ENCODE measurements at regions not wholly inside any gene's neighbourhood (a gene's known extent, or its start where the extent isn't known, plus 50 kb on each side); places are given as distances from the start of the nearest gene placed in this dataset.

DNA sequence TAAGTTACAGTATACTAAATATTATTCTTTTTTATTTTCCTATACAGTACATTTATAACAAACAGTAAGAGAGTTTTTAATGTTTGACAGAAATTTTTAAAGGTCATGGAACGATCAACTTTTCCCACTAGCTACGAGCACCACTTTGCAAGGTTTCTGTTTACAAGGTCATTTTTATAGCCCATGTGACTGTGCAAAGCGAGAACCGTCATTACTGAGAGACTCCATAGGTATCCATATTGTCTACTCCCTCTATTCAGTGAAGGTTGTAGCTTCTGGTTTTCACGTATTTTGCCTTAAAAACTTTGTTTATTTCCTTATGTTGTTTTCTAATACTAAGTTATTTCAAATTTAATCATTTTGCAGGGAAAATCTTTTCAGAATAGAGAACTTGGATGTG, 186.3 kb upstream of the RGMB start:
- TF ChIP-seq, protein P1, sequence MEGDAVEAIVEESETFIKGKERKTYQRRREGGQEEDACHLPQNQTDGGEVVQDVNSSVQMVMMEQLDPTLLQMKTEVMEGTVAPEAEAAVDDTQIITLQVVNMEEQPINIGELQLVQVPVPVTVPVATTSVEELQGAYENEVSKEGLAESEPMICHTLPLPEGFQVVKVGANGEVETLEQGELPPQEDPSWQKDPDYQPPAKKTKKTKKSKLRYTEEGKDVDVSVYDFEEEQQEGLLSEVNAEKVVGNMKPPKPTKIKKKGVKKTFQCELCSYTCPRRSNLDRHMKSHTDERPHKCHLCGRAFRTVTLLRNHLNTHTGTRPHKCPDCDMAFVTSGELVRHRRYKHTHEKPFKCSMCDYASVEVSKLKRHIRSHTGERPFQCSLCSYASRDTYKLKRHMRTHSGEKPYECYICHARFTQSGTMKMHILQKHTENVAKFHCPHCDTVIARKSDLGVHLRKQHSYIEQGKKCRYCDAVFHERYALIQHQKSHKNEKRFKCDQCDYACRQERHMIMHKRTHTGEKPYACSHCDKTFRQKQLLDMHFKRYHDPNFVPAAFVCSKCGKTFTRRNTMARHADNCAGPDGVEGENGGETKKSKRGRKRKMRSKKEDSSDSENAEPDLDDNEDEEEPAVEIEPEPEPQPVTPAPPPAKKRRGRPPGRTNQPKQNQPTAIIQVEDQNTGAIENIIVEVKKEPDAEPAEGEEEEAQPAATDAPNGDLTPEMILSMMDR (IDR thresholded peaks at IDR 0.05; ENCODE audit: low read length, missing control alignments): no peak
- no peak for DNase-seq (ENCODE audit: low read depth)
- H3K4me3 ChIP-seq (replicated peaks; ENCODE audit: low read depth, low read length): no peak overlapping the region

DNA sequence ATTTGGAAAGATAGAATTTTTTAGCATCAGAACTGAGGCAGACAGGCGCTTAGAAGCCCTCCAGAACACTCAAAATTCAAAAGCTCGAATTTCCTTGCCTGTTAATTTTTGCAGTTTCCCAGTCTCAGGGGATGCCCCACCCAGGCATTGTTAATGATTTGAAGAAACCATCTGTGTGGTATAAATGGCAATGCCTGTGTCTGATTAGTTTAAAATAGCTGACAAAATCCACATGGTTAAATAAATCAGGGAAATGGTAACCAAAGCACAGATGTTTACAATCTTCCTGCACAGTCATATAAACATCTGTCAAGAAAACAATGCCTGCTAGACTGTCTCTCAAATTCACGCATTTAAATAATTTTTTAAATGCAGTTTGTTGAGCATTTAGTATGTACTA, 185.2 kb upstream of the RGMB start:
- TF ChIP-seq, protein P1 (IDR thresholded peaks at IDR 0.05; ENCODE audit: low read length, missing control alignments): no peak
- no peak for DNase-seq (ENCODE audit: low read depth)
- no peak overlapping the region for H3K4me3 ChIP-seq (replicated peaks; ENCODE audit: low read depth, low read length)

DNA sequence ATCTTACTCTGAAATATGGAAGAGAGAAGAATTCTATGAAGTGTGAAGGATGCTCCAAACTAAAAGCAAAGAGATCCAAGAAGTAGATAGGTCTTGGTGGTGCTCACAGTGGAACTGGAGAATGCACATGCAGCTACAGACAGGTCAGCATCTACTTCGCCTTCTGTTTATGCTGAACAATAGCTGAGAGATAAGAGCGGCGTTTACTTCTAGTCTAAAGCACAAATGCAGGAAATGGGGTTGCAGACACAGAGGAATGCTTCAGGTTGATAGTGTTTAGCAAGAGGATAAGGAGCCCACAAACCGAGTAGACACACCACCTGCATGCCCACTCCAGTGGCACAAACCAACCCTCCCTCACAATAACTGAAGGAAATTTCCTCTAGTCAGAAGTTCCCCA, 180.0 kb upstream of the RGMB start:
- DNase-seq (ENCODE audit: low read depth): peak; percentile 41

DNA sequence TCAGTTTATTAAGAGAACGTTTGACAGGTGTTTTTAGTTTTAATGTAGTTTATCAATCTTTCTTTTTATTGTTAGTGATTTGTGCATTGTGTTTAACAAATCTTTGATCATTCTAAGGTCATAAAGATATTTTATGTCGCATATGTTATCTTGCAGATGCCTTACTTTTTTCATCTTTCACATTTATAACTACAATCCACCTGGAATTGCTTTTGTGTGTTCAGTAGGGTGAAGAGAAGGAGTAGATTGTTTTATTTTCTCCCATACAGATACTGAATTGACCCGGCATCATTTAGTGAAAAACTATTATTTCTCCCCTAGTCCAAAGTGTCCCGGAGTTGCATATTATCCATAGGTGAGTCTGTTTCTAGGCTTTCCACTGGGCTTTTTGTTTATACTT, 179.4 kb upstream of the RGMB start:
- no peak overlapping the region for H3K4me3 ChIP-seq (replicated peaks; ENCODE audit: low read depth, low read length)
- DNase-seq (ENCODE audit: low read depth): no peak
- TF ChIP-seq, protein P1 (IDR thresholded peaks at IDR 0.05; ENCODE audit: low read length, missing control alignments): no peak

More for the DNA sequence above, 180.0 kb upstream of the RGMB start:
- no peak overlapping the region for H3K4me3 ChIP-seq (replicated peaks; ENCODE audit: low read depth, low read length)
- TF ChIP-seq, protein P1 (IDR thresholded peaks at IDR 0.05; ENCODE audit: low read length, missing control alignments): no peak

DNA sequence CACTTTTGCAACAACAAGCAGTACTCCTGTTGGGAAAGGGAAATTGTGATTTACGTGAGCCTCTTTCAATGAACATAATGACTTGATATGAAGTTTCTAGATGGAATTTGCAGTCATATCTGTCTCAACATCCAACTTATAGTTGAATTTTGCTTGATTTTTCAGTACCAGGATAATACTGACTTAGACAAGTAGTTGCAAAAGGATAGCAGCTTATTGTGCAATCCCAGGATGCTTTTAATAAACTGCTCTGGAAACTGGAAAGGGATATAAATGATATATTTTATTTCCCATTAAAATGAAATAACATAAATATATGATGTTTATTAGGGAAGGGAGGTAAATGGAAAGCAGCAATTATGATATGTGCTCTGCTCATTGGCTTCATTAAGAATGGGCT, 174.4 kb upstream of the RGMB start:
- no peak overlapping the region for H3K4me3 ChIP-seq (replicated peaks; ENCODE audit: low read depth, low read length)
- TF ChIP-seq, protein P1 (IDR thresholded peaks at IDR 0.05; ENCODE audit: low read length, missing control alignments): no peak
- DNase-seq (ENCODE audit: low read depth): peak; percentile 55

DNA sequence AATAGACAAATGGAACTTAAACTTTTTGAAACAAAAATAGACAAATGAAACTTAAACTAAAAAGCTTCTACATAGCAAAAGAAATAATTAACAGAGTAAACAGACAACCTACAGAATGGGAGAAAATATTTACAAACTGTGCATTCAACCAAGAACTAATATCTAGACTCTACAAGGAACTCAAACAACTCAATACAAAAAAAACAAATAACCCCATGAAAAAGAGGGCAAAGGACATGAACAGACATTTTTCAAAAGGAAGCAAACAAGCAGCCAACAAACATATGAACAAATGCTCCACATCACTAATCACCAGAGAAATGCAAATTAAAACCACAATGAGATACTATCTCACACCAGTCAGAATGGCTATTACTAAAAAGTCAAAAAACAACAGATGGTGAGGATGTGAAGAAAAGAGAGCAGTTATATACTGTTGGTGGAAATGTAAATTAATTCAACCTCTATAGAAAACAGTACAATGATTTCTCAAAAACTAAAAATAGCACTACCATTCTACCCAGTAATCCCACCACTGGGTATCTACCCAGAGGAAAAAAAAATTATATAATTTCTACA, 170.8 kb upstream of the RGMB start:
- no peak for DNase-seq (ENCODE audit: low read depth)
- H3K4me3 ChIP-seq (replicated peaks; ENCODE audit: low read depth, low read length): no peak overlapping the region
- TF ChIP-seq, protein P1 (IDR thresholded peaks at IDR 0.05; ENCODE audit: low read length, missing control alignments): no peak

DNA sequence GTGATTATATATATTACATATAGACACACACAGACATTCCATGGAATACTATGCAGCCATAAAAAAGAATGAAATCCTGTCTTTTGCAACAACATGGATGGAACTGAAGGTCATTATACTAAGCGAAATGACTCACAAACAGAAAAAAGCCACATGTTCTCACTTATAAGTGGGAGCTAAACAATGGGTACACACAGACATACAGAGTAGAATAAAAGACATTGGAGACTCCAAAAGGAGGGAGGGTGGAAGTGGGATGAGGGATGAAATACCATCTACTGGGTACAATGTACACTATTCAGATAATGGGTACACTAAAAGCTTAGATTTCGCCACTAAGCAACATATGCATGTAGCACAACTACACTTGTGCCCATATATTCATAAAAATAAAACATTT, 170.0 kb upstream of the RGMB start:
- no peak overlapping the region for H3K4me3 ChIP-seq (replicated peaks; ENCODE audit: low read depth, low read length)
- DNase-seq (ENCODE audit: low read depth): no peak
- TF ChIP-seq, protein P1 (IDR thresholded peaks at IDR 0.05; ENCODE audit: low read length, missing control alignments): no peak

Measured in fibroblast of pulmonary artery (primary cell).